Fibroblast of mammary gland (primary cell): ENCODE measurements at regions not wholly inside any gene's neighbourhood (a gene's known extent, or its start where the extent isn't known, plus 50 kb on each side); places are given as distances from the start of the nearest gene placed in this dataset.
"Not testable (repeated sequence)": the region's sequence is repeated elsewhere in the genome, so short reads cannot be mapped to it uniquely, and the experiment has no call there.

ENCODE experiments used
- DNase-seq: peaks from one replicate; pipeline ENCODE4 v3.0.0-alpha.2; 2010; ENCODE audit warnings: low read depth
- H3K4me3 ChIP-seq: 2 replicates; pipeline ENCODE4 v1.5.1; 2011; ENCODE audit warnings: low read depth, mild to moderate bottlenecking, low read length, moderate library complexity; ENCODE audit not compliant: control insufficient read depth
- CTCF ChIP-seq: conservative IDR thresholded peaks from 2 replicates; pipeline ENCODE4 v1.5.1; 2011; ENCODE audit warnings: low read depth, low read length, inconsistent platforms; ENCODE audit not compliant: control insufficient read depth, insufficient read depth

- H3K4me3 ChIP-seq, result no peak overlapping the region
- no peak for TF ChIP-seq CTCF
- DNase-seq, result no peak
Measured at GRCh38 chr11:90700789-90701439, 478.1 kb upstream of the CHORDC1 start.

- no peak for DNase-seq
- TF ChIP-seq CTCF, result no peak
- H3K4me3 ChIP-seq, result no peak overlapping the region
Measured at GRCh38 chr11:90699791-90700400, 477.0 kb upstream of the CHORDC1 start.

GRCh38 chr11:90698238-90698637 is 475.4 kb upstream of the CHORDC1 start:
- no peak for TF ChIP-seq CTCF
- DNase-seq, result no peak
- H3K4me3 ChIP-seq, result no peak overlapping the region

GRCh38 chr11:90675496-90675895 is 452.6 kb upstream of the CHORDC1 start:
- DNase-seq, H3K4me3 ChIP-seq: not testable (repeated sequence)

- no peak overlapping the region for H3K4me3 ChIP-seq
- DNase-seq, result no peak
- no peak for TF ChIP-seq CTCF
Measured at GRCh38 chr11:90669094-90669493, 446.2 kb upstream of the CHORDC1 start.

GRCh38 chr11:90668502-90668901 is 445.7 kb upstream of the CHORDC1 start:
- no peak for TF ChIP-seq CTCF

GRCh38 chr11:90661233-90661632 is 438.4 kb upstream of the CHORDC1 start:
- no peak for DNase-seq
- no peak overlapping the region for H3K4me3 ChIP-seq
- no peak for TF ChIP-seq CTCF

More at GRCh38 chr11:90668502-90668901, 445.7 kb upstream of the CHORDC1 start:
- no peak overlapping the region for H3K4me3 ChIP-seq
- DNase-seq, result no peak
